22Rv1 (cell line): ENCODE measurements at regions not wholly inside any gene's neighbourhood (a gene's known extent, or its start where the extent isn't known, plus 50 kb on each side); places are given as distances from the start of the nearest gene placed in this dataset.

ENCODE experiments used
- CTCF ChIP-seq: fragments of 450-650 bp; IDR thresholded peaks from 2 replicates; pipeline ENCODE4 v1.5.1; 2017; ENCODE audit warnings: mild to moderate bottlenecking
- ZFX ChIP-seq: fragments of 450-650 bp; IDR thresholded peaks from 2 replicates; pipeline ENCODE4 v1.6.1; 2017; ENCODE audit warnings: antibody characterized with exemption, borderline replicate concordance

- TF ChIP-seq CTCF (no peak), ZFX (no peak)
Measured at GRCh38 chr5:10046676-10047075, 203.0 kb downstream of the ATPSCKMT start.
